Kidney (tissue), 13 donors: ENCODE measurements at regions not wholly inside any gene's neighbourhood (a gene's known extent, or its start where the extent isn't known, plus 50 kb on each side); places are given as distances from the start of the nearest gene placed in this dataset.

Experiments used
- DNase-seq, 5 donors: peaks; one replicate each; pipeline ENCODE4 v3.0.0-alpha.2; 2013 to 2020
- FAIRE-seq: peaks from 2 replicates; lab custom pipeline; 2012; peaks lifted over from hg19 to GRCh38; lab: Jason Lieb, UNC
- H3K27ac ChIP-seq, 2 donors: one replicate each; pipeline ENCODE4 v1.7.0; 2013; ENCODE audit warnings: low read depth in 2 of 2, low read length in 2 of 2, inconsistent platforms in 1 of 2
- H3K27me3 ChIP-seq: one replicate; pipeline ENCODE4 v1.7.1; 2013; ENCODE audit warnings: low read length, inconsistent platforms; ENCODE audit not compliant: control insufficient read depth, insufficient read depth
- H3K36me3 ChIP-seq, 3 donors: one replicate each; pipeline versions ENCODE4 v1.7.0 to v1.7.1; 2013; ENCODE audit warnings: low read length in 3 of 3, control low read depth in 1 of 3, inconsistent platforms in 1 of 3; ENCODE audit not compliant: insufficient read depth in 3 of 3, control insufficient read depth in 2 of 3
- H3K4me1 ChIP-seq, 3 donors: one replicate each; pipeline versions ENCODE4 v1.7.0 to v1.7.1; 2013; ENCODE audit warnings: low read length in 3 of 3, inconsistent platforms in 1 of 3, low read depth in 1 of 3; ENCODE audit not compliant: control insufficient read depth in 2 of 3, insufficient read depth in 2 of 3
- H3K4me3 ChIP-seq, 3 donors: one replicate each; pipeline versions ENCODE4 v1.7.0 to v1.8.1; 2013; ENCODE audit warnings: low read length in 3 of 3, control low read depth in 1 of 3, inconsistent platforms in 1 of 3
- H3K9ac ChIP-seq, 3 donors: one replicate each; pipeline versions ENCODE4 v1.7.0 to v1.7.1; 2013; ENCODE audit warnings: low read length in 3 of 3, control low read depth in 1 of 3, inconsistent platforms in 1 of 3
- H3K9me3 ChIP-seq, 3 donors: one replicate each; pipeline versions ENCODE4 v1.7.0 to v1.7.1; 2013; ENCODE audit warnings: low read length in 3 of 3, control low read depth in 1 of 3, inconsistent platforms in 1 of 3; ENCODE audit not compliant: control insufficient read depth in 2 of 3, insufficient read depth in 1 of 3
- CTCF ChIP-seq: IDR thresholded peaks from 3 replicates; pipeline ENCODE4 v1.5.1; 2012; ENCODE audit warnings: mild to moderate bottlenecking, moderate library complexity, borderline replicate concordance; ENCODE audit not compliant: insufficient read depth; ENCODE audit errors: extremely low read depth
- intact Hi-C: fragments of 100-400 bp; cut with DNase I; formaldehyde crosslinking; loops from one replicate; pipeline ENCODE4 v1.11.1; 2022
- donor health status: control.
- donor health status: control.
- donor health status: control.
- donor health status: control.
- donor health status: control.
- donor health status: DM: yes; HTN: yes; CAD: no.
- donor health status: Normal renal cell carcinoma (clear cell type).

DNA sequence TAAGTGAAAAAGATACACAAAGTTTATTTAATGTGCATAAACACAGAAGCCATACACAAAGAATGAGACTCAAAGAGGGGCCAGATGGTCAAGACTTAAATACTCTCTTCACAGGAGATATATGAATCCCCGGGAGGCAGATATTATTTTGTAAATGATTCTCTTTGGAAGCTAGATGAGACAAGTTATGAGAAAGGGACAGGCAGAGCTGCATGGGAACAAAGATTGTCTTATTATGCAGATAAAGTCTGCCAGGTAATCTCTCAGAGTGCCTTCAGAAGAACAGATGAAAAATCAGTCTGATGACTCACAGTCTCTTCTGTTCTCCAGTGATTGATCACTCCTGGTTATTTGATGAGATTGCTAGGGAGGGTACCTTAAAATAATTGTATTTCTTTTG lies 89.0 kb downstream of the NAF1 start:
- TF ChIP-seq CTCF = no peak
- Histone ChIP-seq H3K4me3 (no peak overlapping the region), H3K27ac (no peak overlapping the region), H3K9me3 (no peaks in the 10 kb centered on the region), H3K27me3 (no peaks in the 10 kb centered on the region), H3K4me1 (no peaks in the 10 kb centered on the region), H3K9ac (no peak overlapping the region), H3K36me3 (no peaks in the 10 kb centered on the region)
- no peak for DNase-seq
- intact Hi-C loops = no loop called here
- no peak for FAIRE-seq

DNA sequence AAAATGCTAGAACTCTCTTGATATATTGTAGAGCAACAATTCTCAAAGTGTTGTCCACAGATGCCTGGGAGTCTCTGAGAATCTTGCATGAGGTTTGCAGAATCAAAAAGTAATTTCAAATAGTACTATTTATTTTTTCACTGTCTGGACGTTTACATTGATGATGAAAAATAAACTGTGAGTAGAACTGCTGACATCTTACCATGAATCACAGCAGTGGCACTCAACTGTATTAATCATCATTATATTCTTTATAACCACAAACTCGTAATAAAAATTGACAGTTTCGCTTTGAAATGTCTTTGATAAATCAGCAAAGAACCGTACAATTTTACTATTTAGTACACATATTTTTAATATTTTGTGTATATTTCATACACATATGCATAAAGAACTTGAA lies 94.5 kb downstream of the NAF1 start:
- no peak for FAIRE-seq

DNA sequence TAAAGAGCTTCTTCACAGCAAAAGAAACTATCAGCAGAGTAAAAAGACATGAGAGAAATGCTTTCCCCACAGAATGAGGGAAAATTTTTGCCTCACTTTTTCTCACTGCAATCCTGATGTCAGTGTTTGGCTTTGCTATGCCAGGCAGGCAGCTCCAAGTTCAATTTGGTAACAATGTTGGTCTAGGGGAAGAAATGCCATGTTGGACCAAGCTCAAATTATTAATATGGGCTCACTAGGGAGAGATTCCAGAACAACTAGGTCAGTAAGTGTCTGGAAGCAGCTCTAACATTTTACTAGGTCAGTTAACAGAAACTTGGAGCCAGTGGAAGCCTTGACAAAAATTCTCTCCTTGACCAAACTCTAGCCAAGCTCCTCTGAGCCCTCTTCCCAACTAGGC lies 95.4 kb downstream of the NAF1 start:
- H3K27ac ChIP-seq = no peak overlapping the region
- DNase-seq (no peak), FAIRE-seq (no peak)
- H3K4me3 ChIP-seq = no peak overlapping the region
- TF ChIP-seq CTCF = no peak
- H3K36me3 ChIP-seq = no peaks in the 10 kb centered on the region
- no peaks in the 10 kb centered on the region for H3K9me3 ChIP-seq
- no peaks in the 10 kb centered on the region for H3K4me1 ChIP-seq
- intact Hi-C loops = no loop called here
- no peak overlapping the region for H3K9ac ChIP-seq
- H3K27me3 ChIP-seq = no peaks in the 10 kb centered on the region

More for the DNA sequence above, 94.5 kb downstream of the NAF1 start:
- no peak overlapping the region for H3K27ac ChIP-seq
- TF ChIP-seq CTCF = no peak
- no peak for DNase-seq
- no peaks in the 10 kb centered on the region for H3K4me1 ChIP-seq
- no peak overlapping the region for H3K4me3 ChIP-seq
- no peaks in the 10 kb centered on the region for H3K27me3 ChIP-seq
- no peaks in the 10 kb centered on the region for H3K36me3 ChIP-seq
- intact Hi-C loops = no loop called here
- no peaks in the 10 kb centered on the region for H3K9me3 ChIP-seq
- no peak overlapping the region for H3K9ac ChIP-seq

GRCh38 chr4:163070023-163070422 lies 96.7 kb downstream of the NAF1 start:
- FAIRE-seq = no peak
- Histone ChIP-seq H3K9me3 (no peaks in the 10 kb centered on the region), H3K36me3 (no peaks in the 10 kb centered on the region), H3K4me1 (no peaks in the 10 kb centered on the region), H3K27ac (no peak overlapping the region), H3K27me3 (no peaks in the 10 kb centered on the region), H3K9ac (no peak overlapping the region), H3K4me3 (no peak overlapping the region)
- TF ChIP-seq CTCF = no peak
- no peak for DNase-seq
- intact Hi-C loops = no loop called here
